HT-29 (cell line): ENCODE measurements at regions not wholly inside any gene's neighbourhood (a gene's known extent, or its start where the extent isn't known, plus 50 kb on each side); places are given as distances from the start of the nearest gene placed in this dataset.
"Not testable (repeated sequence)": the region's sequence is repeated elsewhere in the genome, so short reads cannot be mapped to it uniquely, and the experiment has no call there.

Source experiments
- DNase-seq: peaks from one replicate; pipeline ENCODE4 v3.0.0-alpha.2; 2015; ENCODE audit warnings: low spot score

DNA sequence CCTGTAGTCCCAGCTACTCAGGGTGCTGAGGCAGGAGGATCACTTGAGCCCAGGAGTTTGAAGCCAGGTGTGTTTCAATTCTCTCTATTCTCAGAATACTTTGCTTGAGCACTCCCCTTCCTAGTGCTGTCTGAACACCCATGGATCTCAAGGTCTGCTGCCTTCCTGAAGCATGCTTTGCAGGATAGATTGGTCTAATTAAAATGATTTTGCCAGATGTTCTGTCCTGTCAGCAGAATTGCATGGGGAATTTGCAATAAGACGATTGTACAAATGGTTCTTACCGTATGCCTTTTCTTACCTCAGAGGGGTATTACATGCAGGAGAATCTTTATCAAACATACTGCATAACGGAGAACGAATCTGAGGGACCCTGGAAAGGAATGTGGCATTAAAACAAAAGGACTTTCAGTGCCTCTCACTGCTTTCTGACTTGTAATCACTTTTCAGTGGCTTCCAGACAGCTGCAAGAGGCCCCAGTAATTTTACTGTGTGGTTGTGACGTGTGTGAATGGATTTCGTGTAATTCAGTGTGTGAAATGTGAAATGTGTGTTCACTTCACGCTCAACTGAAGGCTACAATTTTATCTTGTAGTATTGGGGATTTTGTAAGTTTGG lies 587.2 kb upstream of the SEMA6A start:
- no peak for DNase-seq

DNA sequence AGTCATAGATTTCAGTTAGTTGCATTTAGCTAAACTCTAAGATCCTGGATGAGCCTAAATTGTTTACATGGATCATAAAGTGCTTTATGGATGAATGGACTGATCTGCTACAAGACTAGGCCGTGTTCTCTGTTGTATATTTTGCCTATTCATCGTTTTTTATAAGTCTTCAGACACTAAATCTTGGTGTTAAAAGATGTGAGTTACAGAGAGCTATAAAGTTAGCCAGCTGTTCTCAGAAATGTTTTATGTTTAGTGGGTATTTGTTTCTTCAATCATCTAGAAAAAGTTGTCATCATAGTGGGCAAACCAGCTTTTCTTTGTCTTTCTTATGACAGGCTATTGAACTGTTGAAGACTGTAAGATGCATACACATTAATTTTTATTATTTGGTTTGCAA lies 585.8 kb upstream of the SEMA6A start:
- DNase-seq = no peak

DNA sequence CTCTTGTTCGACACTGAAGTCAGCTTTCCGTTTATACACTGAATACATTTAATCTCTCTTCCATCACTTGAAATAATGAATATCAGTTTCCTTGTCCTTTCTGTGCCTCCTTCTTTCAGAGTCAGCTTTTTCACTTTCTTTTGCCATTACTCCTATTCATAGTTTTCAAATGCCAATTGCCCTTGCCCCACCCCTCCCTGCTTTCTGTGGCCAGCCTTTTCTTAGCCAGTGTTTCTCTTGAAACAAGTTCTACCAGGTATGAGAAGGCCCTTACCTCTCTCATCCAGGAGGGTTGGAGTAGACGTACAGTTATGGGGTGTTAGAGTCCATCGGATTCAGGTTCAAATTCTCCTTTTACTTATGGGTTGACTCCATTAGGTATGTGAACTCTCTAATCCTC lies 574.7 kb upstream of the SEMA6A start:
- no peak for DNase-seq

DNA sequence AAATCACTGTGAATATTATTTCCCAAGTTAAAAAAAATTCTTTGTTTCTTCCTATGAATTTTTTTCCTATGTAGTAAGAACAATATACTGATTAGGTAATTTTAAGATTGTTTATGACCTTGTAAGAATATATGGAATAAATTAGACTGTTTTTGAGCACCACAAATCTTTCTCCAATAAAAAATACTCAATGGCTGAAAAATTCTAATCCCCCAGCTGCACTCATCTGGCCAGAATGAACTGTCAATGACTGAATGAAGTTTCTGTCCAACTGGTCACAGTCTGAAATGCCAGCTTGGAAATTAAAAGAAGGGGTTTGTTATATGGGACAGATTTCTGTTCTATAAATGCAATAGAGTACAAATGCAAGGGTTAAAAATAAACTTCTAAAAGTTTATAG lies 569.5 kb upstream of the SEMA6A start:
- DNase-seq = no peak

DNA sequence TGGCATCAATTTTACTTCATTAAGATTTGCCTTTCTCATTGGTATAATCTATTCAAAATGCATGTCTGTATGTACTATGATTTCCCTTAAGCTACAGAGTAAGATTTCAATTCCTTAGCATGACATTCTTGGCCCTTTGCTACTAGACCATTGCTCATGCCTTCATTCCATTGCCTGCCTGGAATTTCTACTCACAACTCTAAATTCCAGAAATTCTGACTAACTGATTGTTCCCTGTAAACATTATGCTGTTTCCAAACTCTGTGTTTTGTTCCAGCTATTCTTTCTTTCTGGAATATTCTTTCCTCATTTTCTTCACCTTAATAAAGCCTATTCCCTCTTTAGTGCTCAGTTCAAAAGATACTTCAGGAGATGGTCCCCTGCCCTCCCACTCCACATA lies 568.8 kb upstream of the SEMA6A start:
- no peak for DNase-seq

DNA sequence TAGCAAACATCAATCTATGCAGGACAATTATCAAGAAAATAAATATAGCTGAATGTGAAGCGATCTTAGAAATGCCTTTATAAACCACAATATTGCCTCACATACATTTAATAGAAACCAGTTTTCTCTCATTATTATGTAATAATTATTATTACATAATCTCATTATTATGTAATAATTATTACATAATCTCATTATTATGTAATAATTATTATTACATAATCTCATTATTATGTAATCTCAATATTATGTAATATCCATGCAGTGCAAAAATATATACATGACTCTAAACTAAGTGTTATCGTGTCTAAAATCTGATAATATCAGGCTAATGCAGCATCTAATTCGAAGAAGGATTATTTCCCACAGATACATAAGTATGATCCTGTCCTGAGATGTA lies 563.9 kb upstream of the SEMA6A start:
- DNase-seq = no peak

DNA sequence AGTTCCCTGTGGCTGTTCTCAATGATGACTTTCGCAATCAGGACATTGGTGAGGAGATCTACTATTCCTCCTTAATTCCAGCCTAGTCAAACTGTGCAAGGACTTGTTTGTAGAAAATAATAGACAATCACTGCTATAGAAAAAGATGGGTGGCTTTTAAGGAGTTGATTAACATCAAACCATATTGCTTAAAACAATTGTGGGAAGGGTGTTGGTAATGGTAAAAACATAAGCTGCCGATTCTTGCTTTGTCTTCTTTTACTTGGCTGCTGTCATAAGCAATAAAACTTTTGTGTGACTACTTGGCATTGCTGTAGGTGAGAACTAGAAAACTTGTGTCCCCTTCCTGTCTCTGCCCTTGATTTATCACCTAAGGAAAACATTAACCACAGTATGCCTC lies 561.2 kb upstream of the SEMA6A start:
- DNase-seq = no peak

DNA sequence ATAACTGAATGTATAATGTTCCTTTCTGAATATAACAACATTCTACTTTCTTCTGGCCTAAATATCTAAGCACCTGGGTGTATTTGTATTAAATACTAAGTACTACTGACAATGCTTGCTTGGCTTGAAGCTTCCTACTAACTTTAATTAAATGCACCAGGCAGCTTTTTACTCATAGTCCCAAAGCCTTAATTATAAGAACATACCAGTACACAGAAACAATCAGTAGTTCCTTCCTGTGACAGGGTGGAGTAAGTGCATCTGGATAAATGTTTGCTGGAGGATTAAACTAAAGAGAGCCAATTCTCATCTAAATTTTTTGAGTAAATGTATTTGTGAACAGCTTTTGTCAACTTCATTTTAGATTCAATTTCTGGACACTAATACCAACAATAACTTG lies 558.6 kb upstream of the SEMA6A start:
- DNase-seq = no peak

DNA sequence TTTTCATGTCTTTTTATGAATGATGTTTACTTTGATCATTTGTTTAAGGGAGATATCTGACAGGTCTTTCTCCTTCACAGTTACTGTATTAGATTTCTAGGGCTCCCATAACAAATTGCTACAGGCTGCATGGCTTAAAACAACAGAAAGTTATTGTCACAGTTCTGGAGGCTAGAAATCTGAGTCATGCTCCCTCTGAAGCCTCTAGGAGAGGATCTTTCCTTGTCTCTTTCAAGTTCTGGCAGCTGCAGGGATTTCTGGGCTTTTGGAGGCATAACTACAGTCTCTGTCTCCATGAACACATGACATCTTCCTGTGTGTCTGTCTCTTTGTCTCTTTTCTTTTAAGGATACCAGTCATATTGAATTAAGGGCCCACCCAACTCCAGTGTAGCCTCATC lies 557.3 kb upstream of the SEMA6A start:
- no peak for DNase-seq

DNA sequence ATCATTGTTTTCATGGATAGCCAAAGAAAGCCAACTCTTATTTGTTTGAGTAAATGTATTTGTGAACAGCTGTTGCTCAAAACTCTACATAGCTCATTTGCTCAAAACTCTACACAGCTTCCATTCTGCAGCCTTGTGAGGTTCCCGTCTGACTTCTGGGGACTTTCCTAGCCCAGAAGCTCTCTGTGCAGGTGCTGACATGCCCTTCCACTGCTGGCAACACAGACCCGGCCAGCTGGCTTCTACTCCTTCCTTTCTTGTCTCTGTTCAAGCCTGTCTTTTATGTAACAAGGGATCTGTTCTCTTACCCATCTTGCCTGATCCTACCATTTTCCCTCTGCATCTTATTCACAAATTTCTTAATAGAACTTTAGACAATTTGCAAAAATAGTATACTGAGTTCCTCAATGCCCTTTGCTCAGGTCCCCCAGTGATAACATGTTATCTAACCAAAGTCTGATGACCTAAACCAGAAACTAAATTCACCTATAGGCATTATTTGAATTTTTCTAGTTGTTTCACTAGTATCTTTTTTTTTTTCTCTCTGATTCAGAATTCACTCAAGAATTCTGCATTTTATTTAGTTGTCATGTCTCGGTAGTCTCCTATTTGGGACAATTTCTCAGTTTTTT lies 556.5 kb upstream of the SEMA6A start:
- no peak for DNase-seq

DNA sequence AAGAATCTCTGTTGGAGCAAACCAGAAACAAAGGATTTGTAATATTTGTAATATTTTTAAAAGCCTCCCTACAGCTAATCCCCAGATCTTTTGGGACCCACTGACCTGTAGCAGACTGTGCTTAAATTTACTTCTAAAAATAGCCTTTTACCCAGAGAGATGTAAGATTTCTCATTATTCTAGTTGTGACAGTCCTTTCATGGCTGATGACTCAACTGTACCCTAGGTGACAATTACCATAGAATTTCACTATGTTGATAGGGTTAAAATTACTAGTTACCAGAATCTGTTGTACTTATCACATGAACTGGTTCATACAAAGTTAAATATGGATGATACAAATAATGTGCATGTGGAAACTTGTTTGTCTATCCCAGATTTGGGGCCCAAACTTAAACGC lies 543.9 kb upstream of the SEMA6A start:
- DNase-seq = no peak

DNA sequence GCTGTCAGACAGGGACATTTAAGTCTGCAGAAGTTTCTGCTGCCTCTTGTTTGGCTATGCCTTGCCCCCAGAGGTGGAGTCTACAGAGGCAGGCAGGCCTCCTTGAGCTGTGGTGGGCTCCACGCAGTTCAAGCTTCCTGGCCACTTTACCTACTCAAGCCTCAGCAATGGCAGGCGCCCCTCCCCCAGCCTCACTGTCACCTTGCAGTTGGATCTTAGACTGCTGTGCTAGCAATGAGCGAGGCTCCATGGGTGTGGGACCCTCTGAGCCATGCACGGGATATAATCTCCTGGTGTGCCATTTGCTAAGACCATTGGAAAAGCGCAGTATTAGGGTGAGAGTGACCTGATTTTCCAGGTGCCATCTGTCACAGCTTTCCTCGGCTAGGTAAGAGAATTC lies 542.7 kb upstream of the SEMA6A start:
- not testable (repeated sequence) for DNase-seq

DNA sequence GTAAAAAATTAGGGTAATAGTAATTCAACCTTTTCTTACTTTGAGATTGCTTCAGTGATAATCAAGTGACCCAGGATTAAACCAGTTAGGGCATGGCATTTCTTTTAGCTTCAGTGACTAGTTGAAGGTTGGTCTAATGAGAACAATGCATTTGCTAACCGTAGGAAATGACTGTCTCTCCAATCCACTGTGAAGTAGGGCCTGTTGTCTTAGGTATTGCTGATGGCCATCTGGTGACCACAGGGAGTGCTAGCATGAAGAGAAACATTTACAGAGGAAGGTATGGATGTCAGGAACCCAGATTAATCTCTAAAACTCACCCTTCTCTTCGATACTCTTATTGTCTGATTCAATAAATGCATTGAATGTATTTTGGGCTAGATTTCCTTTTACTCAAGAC lies 535.9 kb upstream of the SEMA6A start:
- DNase-seq = no peak

DNA sequence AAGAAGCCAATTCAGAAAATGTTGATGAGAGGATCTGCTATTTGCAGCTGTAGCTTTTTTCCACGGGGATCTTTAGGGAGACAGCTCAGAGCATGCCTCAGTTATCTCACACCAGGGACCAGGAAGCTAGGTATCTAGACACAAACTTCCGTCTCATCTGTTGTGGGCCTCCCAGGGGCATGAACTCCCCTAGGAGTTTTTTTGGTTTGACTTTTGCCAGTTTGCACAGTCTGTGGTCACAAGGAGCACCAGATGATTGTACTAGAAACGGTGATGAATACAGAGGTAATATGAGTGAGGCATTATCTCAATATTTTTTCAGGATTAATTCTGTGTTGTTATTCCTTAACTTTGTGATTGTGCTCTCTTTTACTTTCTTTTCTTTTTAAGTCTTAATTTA lies 533.2 kb upstream of the SEMA6A start:
- DNase-seq = no peak

DNA sequence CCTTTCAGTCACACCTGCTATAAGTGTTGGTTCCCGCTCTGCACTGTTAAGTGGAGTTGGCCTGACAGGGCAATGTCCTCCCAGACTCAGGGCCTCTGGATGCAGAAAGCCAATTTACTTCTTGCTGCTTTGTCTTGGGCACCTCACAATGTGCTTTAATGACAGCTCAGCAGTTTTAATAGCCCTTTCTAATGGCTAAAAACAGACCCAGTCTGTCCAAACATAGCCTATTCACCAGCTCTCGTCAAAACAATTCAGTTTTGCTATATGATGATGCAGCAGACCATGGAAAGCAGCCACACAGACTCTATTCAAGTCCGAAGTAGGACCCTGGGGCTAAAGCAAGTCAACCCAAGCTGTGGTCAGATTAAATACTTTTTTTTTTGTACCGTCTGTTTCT lies 529.1 kb upstream of the SEMA6A start:
- no peak for DNase-seq

DNA sequence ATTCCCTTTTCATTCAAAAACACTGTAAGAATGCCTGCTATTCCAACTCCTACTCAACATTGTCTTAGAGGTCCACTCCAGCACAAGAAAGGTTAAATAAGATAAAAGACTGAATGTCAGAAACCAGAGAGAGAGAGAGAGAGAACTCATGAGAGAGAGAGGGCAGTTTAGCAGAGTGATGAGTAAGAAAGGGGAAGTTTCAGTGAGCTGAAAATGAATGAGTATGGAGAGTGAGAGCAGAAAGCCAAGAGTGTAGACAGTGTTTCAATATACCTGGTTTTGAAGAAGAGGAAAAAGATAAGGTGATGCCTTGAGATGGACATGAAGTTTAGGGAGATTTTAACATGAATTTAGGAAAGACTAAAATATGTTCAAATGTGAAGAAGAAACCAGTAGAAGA lies 528.0 kb upstream of the SEMA6A start:
- no peak for DNase-seq

DNA sequence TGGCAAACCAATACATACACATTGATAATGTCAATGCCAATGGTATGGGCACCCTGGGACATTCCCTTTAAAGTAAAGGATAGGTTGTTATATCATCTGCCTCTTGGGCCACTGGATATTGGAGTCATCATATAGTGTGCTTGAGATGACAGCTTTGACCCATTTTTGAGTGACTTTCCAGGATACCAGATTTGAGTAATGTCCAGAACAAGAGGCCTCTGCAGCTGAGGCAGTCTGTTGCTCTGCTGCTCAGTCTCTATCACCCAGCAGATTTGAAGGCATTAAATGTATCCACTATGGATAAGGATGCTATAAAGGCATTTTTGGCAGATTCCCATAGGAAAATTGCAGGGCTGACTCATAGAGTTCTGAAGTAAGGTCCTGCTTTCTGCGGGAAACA lies 525.6 kb upstream of the SEMA6A start:
- no peak for DNase-seq

DNA sequence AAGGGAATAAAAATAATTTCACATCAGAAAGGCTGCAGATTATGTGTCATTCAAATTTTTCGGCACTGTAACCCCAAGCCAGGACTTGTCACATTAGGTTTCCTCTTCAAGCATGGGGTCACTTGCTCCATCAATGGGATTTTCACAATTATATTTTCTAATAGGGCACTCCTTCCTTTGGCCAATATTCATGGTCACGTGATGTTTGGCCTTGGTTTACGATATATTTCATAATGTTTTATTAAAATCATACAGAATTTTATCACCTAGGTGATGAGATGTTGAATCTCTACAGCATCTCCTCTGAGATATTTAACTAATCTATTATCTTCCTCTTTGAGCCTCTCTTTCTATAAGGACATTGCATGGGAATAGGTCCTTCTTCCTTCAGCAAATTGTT lies 523.5 kb upstream of the SEMA6A start:
- no peak for DNase-seq

DNA sequence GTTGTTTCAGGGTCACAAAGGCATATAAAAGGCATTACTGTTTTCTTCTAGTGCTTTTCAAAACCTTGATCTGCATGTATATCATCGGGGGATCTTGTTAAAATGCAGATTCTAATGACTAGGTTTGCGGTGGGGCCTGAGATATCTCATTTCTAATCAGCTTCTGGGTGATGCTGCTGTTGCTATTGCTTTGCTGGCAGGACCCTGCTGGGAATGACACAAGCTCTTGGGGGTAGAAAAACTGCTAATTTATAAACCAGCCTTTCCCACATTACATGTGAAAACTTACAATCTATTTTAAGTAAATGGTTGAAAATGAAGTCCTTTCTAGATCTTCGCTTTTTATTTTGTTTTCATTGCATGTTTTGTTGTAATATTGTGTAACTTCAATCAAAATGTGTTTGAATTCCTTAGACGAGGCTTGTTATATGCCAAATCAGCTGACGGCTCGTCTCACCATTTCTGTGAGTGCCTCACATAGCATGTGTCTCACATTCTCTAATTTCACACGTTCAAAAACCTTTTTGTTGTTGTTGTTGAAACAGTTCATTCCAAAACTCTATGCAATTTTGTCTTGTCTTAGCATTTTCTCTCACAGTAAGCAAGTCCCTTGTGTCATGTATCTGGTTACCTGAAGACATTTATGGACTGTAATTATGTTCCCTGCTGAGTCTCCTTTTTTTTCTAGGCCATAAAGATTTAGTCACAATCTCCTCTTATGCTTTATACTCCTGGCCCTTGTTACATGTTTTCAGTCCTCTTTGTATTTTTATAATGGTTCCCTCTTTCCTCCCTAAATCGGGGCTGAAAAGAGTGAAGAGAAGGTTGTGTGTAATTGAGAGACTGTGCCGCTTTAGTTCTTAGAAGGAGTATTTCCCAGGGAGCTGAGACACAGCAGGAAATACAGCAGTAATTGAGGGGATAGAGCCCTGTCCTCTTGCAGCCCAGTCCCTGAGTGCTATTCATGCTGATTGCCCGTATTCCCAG lies 521.0 kb upstream of the SEMA6A start:
- no peak for DNase-seq

DNA sequence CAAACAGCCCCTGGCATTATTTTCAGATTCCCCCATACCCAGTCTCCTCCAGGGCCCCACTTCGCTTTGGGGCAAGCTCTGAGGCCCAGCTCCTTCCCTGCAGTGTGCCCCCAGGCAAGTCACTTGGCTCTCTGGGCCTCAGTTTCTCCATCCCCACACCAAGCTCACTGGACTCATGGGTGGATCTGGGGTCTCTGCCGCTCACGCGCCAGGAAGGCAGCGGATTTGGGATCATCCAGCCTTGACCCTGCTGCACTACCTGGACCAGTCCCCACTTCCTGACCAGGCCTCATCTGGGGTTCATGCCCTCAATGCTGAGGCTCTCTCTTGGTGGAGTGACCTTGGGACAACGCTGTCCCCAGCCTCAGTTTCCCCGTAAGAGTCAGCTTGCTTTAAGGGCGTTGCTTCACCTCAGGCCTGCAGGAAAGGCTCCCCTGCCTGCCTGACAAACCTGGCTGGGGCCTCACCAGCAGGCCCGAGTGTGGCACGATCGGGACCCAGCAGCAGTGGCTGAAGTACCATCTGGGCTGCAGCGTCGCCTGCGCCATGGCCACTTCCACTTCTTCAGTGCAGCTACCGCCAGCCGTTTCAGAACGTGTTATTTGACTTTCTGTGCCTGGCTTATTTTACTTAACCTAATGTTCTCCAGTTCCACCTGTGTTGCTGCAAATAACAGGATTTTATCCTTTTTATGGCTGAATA lies 519.6 kb upstream of the SEMA6A start:
- no peak for DNase-seq

DNA sequence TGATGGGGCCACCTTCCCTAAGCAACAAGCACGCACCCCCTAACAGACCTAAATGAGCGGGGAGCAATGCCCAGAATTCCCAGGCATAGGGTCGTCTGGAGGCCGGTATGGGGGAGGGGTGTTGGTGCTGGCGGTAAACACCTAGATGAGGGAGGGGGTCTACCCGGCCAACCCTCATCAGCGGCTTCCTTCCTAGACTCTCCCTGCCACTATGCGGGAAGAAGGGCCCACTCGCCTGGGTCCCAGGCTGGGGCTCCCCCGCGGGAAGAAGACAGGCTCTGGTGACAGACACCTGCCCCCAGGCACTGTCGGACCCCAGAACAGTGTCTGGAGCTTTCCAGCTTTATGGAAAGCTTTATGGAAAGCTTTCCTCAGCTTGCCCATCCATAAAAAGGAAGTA lies 519.0 kb upstream of the SEMA6A start:
- no peak for DNase-seq

DNA sequence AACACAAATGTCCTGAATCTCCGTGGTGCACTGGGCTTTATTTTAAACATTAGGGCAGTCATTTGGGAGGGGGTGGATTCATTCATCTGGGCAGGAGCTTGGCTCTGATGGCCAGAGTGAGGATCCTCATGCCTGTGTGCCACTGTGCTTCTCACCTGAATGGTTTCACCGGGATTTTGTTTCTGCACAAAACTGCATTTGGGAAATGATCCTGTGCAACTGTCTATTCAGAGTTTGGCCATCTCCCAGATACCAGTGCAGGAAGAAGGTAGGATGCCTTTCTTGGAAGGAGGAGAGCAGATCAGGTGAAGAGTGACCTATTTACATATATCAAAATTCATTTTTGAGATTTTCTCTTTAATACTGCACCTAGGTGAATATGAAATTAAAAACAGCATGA lies 514.4 kb upstream of the SEMA6A start:
- DNase-seq = no peak
